HG02623 (cell line): ENCODE measurements at regions not wholly inside any gene's neighbourhood (a gene's known extent, or its start where the extent isn't known, plus 50 kb on each side); places are given as distances from the start of the nearest gene placed in this dataset.

ENCODE experiments used
- ATAC-seq: cut with Tn5 transposase; IDR thresholded peaks from one replicate; pipeline ENCODE4 v1.9.1; 2021; ENCODE audit warnings: moderate library complexity; ENCODE audit not compliant: unreplicated experiment

DNA sequence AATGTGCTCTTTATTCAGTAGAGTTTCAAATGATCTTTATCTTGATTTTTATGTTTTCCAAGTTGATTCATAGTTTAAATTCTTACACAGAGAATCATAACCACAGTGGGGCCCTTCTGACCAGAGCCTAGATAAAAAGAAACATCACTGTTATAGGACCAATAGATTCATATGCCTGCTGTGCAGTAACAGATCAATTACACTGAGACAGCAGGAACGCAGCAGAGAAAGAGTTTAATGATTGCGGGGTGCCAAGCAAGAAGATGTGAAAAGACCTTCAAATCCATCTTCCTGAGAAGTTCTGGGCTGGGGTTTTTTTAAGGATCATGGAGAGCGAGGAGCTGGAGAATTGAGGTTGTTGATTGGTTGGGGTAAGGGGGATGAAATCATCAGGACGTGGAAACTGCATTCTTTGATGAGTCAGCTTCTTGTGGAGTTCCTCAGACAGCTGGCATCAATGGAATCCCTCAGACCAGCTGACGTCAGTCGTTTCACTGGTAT lies 346.6 kb downstream of the TBC1D4 start:
- ATAC-seq, result no peak

DNA sequence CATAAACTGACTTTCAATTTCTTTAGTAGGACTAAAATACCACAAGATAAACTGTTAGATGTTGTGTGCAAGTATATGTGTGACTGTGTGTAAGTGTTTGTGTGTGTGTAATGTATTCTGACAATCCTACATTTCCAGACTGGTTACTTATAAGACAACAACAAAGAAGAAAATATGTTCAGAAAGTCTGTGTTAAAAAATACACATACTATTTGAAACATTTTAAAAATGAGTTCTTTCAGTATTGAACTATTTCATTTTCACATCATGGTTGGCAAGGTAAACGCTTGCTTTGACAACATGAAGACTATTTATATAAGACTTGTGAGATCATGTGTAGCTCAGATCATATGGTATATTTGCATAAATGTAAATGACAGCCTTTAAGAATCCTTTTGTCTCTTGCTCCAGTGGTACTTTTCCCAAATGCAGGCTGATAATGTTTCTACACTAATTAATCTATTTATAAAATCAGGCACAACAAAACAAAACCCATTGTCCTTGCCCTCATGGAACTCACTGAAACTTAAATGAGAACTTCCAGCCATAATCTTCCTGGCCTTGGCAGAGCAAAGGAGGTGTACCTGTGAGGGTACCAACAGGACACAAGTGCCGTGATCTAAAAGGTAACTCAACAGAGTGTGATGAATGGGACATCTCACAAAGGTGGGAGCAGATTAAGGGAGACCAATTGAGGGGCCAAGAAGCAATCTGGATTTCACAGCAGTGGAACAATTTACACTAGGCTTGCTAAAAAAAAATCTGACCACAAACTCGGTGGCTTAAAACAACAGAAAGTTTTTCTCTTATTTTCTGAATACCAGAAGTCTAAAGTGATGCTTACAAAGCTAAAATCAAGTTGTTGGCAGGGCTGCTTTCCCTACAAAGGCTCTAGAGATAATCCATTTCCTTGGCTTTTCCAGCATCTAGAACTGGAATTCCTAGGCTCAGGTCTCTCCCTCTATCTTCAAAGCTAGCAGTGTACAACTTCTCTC lies 349.0 kb downstream of the TBC1D4 start:
- ATAC-seq, result no peak

DNA sequence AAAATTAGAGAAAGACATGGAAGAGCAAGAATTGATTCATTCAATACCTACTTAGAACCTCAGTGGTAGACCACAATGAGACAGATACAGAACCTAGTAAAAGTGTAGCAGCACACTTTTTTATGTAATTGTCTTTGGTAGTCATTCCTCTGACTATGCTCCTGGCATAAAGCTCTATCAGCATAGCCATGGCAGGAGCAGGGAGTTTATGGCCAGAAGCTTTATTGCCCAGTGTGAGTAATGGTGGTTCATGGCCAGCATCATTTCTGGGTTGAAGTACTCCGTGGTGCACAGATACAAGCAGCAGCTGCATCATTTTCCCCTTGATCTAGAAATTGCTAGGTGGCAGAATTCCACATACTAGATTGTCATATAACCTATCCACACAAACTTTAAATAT lies 352.6 kb downstream of the TBC1D4 start:
- no peak for ATAC-seq

DNA sequence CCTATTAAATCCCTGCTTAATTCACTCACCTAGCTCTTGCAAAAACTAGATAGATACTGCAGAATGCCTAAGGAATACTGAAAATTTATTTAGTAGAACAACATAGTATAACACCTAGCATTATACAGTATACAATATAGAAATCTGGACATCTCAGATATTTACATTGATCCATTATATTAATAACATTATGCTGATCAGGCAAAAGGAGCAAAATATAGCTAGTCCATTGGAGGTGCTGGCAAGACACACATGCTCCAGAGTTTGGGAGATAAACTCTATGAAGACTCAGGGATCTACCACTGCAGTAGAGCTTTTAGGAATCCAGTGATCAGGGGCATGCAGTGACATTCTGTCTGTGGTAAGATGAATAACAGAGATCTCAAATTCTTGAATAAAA lies 357.6 kb downstream of the TBC1D4 start:
- ATAC-seq, result no peak

DNA sequence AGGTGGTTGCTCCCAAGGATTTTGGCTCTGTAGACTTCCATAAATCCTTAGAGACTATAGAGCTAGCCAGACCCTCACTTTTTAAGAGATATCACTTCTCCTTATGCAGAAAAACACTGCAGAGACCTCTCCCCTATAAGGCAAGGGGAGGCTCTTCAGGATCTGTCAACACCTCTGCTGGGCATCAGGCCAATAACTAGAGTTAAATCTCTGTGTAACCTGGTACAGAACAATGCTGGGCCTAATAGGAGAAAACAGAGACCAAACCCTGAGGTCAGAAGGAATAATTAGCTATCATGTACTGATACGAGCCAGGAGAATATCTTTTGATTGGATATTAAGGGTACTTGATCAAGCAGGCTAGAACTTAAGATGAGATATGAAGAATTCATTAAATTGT lies 358.5 kb downstream of the TBC1D4 start:
- no peak for ATAC-seq

DNA sequence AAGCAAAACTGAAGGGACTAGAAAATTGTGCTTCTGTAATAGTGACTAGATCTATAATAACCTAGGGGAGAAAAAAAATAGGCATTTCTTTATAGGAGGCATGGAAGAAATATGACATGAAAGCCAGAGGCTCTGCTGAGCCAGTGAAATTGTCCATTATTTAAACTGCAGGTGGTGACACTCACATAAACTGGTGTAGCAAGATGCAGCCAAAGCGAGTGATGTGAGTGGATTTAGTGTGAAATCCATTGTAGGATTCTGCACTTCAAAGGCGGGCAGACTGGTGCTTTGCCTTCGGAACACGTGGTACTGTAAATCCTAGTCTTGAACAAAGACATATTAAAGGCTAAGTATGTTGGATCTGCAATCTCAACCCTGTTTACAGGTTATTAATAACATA lies 361.9 kb downstream of the TBC1D4 start:
- ATAC-seq, result no peak

DNA sequence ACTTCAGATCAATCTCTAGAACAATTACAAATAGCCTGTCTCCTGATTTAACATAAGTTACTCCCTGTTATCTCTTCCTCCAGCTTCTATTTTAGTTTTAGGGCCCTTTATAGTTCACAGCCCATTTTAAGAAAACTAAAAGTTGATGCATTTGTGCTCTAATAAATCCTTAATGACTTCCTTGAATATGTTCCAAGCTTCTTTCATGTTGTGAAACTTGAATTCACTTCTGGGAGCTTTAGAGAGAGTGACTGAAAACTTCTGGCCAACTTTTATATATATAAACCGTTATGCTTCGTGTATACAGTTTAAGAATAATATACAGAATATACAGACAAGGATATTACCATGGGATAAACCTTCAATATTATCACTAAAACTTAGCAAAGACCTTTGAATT lies 366.8 kb downstream of the TBC1D4 start:
- ATAC-seq, result no peak

DNA sequence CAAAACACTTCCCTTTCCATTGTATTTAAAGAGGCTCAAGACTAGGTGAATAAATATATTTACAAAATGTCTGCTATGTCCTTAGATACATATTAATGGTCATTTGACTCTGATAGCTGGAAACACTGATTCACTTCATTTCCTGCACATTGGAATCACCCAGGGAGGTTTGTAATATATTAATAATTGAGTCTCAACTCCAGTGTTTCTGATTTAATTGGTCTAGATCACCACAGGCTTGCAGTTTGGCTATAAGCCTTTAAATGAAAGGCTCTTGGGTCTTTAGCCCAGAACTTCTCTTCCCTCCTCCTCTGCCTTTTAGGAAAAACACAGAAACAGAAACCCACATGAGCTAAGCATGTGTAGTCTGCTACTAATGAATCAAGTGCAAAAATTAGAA lies 378.0 kb downstream of the TBC1D4 start:
- ATAC-seq, result no peak

DNA sequence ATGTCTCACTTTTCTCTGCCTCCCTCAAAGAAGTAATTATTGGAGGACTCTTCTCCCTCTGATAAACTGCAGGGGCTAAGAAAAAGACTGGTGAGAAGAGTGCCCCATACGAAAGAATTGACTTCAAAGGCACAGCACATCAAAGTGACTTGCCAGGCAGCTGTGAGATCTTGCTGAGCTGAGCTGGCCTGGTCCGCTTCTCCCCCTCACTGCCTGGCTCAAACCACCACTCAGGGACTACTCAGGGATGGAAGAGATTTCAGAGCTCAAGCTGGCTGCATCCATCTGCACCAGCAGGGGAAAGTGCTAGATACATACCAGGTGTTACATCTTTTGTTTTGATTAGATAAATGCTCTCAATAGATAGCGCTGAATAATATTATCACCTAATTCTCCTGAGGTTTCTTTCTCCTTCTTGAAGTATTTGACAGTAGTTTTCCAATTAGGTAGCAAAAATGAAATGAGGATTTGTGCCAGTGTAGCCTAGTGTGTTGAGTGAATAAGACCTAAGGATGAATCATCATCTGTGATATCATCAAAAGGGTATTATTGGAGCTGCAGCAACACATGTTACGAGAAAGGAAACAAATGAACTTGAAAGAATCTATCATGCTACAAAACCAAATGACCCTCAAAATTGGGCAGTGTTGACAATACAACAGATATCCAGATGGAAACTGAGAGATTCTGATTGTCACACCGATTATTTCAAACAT lies 379.8 kb downstream of the TBC1D4 start:
- no peak for ATAC-seq

DNA sequence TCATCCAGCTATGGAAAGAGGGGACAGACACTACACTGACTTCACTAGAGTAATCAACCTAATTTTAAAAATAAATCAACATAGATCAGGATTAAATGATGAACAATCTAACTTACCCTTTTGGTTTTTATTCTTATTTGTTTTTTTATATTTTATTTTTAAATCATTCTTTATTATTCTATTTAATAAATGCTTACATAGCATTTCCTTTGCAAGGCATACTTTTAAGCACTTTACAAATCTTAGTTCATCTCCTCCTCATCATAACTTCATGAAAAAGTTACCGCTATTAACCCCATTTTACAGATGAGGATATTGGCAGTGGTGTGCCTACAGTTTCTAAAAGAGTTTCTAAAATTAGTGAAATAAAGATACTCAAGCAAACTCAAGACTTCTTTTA lies 380.6 kb downstream of the TBC1D4 start:
- ATAC-seq, result no peak

DNA sequence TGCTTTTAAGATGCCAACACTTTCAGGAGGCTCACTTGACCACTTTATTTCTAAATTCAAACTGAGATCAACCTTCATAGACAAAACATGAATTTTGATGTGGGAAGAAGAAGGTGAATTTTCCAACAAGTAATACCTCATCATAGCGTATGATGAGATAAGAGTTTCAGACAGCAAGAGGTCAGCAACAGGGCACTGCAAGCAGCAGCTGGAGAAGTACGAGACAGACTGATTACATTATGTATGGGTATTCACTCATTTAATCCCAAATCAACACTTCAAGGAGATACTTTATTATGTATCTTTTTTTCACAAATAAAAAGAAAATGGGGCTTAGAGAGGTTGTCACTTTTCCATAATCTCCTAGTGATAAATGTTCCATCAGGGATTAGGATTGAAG lies 389.8 kb downstream of the TBC1D4 start:
- no peak for ATAC-seq

DNA sequence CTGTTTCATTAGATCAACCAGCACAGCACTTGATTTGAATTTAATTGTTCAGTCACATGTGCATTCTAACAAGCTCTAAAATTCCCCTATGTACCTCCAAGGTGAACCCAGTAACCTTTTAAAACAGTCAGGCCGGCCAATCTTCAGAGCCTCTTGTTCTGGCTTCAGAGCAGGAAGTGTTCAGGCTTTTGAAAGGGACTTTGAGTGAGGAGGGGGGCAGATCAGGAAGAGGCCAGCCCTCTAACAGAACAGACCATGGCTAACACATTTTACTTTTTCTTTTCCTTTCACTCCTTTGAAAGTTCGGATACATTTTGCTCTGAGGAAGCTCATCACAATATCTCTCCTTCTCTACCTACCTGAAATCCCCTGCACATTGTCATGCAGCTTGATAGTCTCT lies 390.3 kb downstream of the TBC1D4 start:
- ATAC-seq, result no peak

DNA sequence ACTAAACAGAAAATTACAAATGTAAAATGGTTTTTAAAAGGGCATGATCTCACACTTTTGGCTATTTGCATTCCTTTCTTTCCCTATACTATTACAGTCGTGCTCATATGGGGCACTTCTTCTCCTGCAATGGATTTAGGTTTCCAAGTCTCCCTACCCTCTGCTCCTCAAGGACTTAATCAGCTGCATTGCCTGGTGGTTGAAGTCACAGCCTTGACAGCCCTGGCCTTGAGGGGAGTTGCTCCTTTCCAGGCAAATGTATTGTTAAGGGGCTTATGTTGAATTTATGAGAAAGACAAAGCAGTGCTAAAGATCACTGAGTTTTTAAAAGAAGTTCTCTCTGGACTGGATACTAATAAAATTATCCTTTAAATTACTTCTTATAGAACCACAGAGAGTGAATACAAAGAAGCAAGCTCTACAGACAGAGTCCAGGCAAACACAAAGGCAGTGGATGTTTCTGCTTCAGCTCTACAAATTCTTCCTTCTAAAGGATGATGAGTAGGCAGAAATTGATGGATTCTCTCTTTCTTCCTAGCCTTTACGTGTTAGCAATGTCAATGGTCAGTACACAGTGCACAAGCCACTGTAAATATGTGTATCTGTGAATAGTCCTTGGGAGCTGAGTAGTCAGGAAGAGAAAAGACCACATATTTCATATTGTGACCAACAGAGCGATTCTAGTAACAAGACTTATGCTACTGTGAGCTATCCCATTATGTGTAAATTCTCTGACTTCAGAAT lies 390.9 kb downstream of the TBC1D4 start:
- no peak for ATAC-seq

DNA sequence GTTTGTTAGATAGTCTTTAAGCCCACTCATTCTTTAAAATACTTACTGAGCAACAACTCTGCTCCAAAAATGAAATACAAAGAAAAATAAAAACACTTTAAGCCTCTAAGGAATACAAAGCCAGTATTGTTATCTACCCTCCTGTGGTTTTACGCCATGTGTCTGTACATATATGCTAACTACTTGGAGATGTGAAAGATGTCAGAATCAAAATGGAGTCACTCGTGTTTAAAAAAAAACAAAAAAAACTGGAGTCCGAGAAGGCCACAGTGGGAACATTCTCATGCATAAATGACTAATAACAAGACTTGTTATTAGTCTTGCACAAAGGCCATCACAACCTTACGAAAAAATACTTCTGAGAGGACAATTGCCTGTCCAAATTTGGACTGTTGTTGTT lies 393.1 kb downstream of the TBC1D4 start:
- no peak for ATAC-seq

DNA sequence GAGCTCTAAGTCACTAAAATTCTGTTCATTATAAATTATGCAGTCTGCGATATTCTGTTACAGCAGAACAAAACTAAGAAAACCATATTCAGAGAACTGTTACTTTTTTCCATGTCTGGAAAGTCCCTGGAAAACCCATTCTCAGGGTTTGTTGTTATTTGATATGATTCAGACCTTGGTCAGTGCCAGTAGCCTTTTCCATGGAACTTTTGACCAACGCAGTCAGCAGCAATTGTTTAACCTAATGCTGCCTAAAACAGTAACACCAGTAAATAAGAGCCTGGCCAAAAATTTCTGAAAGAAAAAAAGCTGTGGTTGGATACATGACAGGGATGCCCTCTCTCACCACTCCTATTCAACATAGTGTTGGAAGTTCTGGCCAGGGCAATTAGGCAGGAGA lies 402.7 kb downstream of the TBC1D4 start:
- ATAC-seq, result no peak

DNA sequence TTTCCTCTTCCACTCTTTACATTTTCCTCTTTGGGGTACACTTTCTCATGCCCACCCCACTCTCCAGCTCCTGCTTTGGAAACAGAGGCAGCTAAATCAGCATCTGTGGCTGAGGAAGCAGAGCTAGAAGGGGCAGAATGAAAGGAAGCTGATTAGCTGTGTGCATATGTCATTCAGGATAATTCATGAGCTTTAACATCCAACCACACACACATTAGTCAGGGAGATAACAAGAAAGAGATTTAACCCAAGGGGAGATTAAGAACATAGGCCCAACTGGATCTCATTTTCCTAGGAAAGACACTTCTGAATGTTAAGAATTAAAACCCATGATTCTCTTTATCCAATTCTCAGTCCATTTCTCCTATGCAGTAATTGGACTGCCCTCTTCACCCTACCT lies 405.5 kb downstream of the TBC1D4 start:
- ATAC-seq, result no peak

DNA sequence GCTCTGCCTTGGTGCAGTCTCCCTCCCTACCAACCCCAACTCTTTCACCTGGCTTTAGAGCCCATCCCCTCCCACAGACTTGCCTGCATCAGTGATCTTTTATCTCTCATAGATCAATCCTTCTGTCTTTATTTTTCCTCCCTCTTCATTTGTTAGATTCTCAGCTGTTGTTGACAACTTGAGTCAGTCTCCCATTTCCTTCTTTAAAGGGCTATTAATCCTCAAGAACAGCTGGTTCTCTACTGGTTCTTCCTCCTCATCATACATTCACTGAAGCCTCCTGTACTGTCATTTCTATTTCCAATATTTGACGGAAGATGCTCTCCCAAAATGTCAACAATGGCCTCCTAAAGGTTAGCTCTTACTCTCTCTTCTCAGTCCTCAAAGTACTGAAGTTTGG lies 408.2 kb downstream of the TBC1D4 start:
- no peak for ATAC-seq

DNA sequence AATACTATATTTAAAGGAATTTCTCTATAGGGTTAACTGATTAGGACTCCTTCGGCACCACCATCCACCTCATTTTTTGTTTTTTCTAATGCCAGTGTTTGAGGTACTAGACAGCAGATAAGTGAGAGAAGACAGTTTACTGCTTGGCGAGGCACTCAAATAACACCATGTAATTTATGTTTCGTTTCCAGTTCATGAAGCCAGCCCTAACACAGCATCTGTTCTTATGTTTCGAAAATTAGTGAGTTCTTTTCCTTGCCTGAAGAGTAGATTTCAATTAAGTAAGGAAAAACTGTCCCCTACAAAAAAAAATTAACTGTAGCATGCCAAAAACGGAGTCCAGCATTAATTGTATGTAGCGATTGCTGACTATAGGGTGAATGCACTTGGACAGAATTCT lies 409.1 kb downstream of the TBC1D4 start:
- ATAC-seq, result no peak

DNA sequence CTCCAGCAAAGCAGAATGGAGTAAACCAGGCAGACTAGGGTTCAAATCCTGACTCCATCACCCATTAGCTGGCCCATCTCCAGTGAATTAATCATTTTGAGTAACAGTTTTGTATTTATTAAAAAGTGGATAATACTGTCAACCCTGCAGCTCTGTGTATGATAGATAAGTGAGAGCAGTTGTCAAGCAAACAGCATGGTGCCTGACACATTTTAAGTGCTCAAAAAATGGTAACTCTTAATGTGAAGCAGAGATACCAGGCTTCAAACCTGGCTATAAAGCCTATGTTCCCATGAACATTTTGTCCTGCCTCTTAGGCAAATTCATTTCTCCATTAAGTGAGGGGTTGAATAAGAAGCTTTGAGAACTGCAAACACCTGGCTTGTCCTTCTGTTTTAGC lies 409.6 kb downstream of the TBC1D4 start:
- ATAC-seq, result no peak

DNA sequence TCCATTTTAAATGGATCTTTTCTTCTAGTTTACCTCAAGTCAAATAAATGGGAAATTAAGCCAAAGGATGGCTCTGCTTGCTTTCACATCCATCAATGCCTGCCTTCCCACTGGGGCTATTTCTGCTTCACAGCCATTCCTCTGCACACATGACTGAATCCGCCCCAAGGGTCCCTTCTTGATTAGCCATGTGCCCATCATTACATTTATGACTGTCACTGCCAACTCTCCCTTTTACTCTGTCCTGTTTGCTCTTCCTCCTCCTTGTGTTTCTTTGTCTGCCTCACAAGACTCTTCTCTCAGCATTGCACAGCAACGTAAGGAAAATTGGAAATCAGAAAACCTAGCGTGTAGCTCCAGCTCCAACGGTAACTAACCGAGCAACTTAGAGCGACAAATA lies 410.2 kb downstream of the TBC1D4 start:
- ATAC-seq, result no peak

DNA sequence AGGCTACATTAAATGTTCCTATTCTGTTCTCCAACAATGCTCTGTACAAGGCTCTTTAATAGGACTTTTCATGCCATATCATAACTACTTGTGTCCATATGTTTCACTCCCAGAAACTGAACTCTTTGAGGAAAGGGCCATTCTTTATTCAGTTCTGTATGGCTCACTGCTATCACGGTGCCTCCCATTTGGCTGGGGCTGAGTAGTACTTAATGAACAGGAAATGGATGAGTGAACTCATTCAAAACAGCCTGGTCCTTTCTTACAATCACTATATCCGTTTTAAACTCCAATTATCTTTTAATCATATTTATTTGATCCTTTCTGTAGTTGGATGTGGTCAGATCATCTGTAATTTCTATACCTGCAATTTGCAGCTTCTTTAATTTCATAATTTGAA lies 410.6 kb downstream of the TBC1D4 start:
- no peak for ATAC-seq
